NB4 (cell line): ENCODE measurements at regions not wholly inside any gene's neighbourhood (a gene's known extent, or its start where the extent isn't known, plus 50 kb on each side); places are given as distances from the start of the nearest gene placed in this dataset.

Experiments used
- MYC ChIP-seq: IDR thresholded peaks from 2 replicates; pipeline ENCODE4 v1.6.1; 2011; ENCODE audit warnings: low read depth, low read length
- POLR2A ChIP-seq: IDR thresholded peaks from 2 replicates; pipeline ENCODE4 v1.6.1; 2011; ENCODE audit warnings: mild to moderate bottlenecking; ENCODE audit not compliant: insufficient read length; ENCODE audit errors: extremely low read depth
- TF ChIP-seq, protein P1 (sequence below): IDR thresholded peaks from one replicate; pipeline ENCODE4 v1.5.1; 2012; ENCODE audit warnings: low read depth, low read length
- TF ChIP-seq, protein P2 (sequence below): IDR thresholded peaks from 2 replicates; pipeline ENCODE4 v1.6.1; 2011; ENCODE audit warnings: low read depth, low read length

DNA sequence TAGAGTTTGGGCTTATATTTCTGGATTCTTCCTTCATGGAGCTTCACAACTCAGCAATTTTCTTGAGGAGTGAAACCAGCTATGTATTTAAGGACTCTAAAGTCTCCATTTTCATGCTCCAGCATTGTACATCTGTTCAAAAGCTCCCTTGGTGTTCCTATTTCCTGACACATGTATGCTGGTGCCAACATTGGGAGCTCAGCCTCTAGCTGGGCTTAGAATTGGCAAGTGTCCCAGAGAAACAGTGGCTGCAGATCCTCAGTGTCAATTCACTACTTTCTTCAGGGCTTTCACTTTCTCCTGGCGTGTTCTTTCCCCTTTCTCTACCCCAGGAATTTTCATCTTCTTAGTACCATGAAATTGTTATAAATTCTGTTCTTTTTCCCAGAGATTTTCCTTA, 103.1 kb downstream of the ZNF467 start:
- TF ChIP-seq, protein P1, sequence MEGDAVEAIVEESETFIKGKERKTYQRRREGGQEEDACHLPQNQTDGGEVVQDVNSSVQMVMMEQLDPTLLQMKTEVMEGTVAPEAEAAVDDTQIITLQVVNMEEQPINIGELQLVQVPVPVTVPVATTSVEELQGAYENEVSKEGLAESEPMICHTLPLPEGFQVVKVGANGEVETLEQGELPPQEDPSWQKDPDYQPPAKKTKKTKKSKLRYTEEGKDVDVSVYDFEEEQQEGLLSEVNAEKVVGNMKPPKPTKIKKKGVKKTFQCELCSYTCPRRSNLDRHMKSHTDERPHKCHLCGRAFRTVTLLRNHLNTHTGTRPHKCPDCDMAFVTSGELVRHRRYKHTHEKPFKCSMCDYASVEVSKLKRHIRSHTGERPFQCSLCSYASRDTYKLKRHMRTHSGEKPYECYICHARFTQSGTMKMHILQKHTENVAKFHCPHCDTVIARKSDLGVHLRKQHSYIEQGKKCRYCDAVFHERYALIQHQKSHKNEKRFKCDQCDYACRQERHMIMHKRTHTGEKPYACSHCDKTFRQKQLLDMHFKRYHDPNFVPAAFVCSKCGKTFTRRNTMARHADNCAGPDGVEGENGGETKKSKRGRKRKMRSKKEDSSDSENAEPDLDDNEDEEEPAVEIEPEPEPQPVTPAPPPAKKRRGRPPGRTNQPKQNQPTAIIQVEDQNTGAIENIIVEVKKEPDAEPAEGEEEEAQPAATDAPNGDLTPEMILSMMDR, result no peak
- TF ChIP-seq, protein P2, sequence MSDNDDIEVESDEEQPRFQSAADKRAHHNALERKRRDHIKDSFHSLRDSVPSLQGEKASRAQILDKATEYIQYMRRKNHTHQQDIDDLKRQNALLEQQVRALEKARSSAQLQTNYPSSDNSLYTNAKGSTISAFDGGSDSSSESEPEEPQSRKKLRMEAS, result no peak
- TF ChIP-seq POLR2A (no peak), MYC (no peak)
